Ishikawa (cell line): ENCODE measurements at regions not wholly inside any gene's neighbourhood (a gene's known extent, or its start where the extent isn't known, plus 50 kb on each side); places are given as distances from the start of the nearest gene placed in this dataset.

Source experiments
- CEBPB ChIP-seq: IDR thresholded peaks from 2 replicates; pipeline ENCODE4 v1.6.1; 2012
- CREB1 ChIP-seq: IDR thresholded peaks from 2 replicates; pipeline ENCODE4 v1.6.1; 2012; ENCODE audit warnings: low read depth
- EGR1 ChIP-seq: IDR thresholded peaks from 2 replicates; pipeline ENCODE4 v1.6.1; 2012
- EP300 ChIP-seq: IDR thresholded peaks from 2 replicates; pipeline ENCODE4 v1.6.1; 2012; ENCODE audit warnings: borderline replicate concordance
- FOXM1 ChIP-seq: IDR thresholded peaks from 2 replicates; pipeline ENCODE4 v1.6.1; 2012; ENCODE audit warnings: low read depth, borderline replicate concordance
- MAX ChIP-seq: IDR thresholded peaks from 2 replicates; pipeline ENCODE4 v1.6.1; 2012
- NFIC ChIP-seq: IDR thresholded peaks from 2 replicates; pipeline ENCODE4 v1.6.1; 2012
- RAD21 ChIP-seq: IDR thresholded peaks from 2 replicates; pipeline ENCODE4 v1.6.1; 2012; ENCODE audit warnings: low read depth
- REST ChIP-seq: IDR thresholded peaks from 2 replicates; pipeline ENCODE4 v1.6.1; 2012; ENCODE audit warnings: low read depth, mild to moderate bottlenecking
- TAF1 ChIP-seq: IDR thresholded peaks from 2 replicates; pipeline ENCODE4 v1.6.1; 2012; ENCODE audit warnings: low read depth, mild to moderate bottlenecking
- TCF12 ChIP-seq: IDR thresholded peaks from 2 replicates; pipeline ENCODE4 v1.6.1; 2012; ENCODE audit warnings: low read depth
- TEAD4 ChIP-seq: IDR thresholded peaks from 2 replicates; pipeline ENCODE4 v1.6.1; 2012
- YY1 ChIP-seq: IDR thresholded peaks from 2 replicates; pipeline ENCODE4 v1.6.1; 2012; ENCODE audit warnings: low read depth
- ZBTB7A ChIP-seq: IDR thresholded peaks from 2 replicates; pipeline ENCODE4 v1.6.1; 2012; ENCODE audit warnings: low read depth
- TF ChIP-seq, protein P1 (sequence below): IDR thresholded peaks from 2 replicates; pipeline ENCODE4 v1.6.1; 2012

DNA sequence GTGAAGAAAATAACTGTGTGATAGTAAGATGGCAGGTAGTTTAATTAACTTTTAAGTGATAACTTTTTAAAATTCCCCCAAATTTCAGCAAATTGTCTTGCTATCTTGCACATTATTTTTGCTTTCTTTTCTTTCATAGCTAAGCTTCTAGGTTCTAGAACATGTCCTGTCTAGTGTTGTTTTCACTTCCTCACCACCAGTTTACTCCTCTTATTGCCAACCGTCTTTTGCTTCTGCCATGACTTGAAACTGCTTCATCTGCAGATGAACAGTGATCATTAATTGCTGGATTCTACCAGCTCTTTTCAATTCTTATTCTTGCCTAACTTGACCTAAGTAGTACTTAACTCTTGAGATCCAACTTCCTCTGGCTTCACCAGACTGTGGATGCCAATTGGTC lies 137.8 kb downstream of the CENPW start:
- no peak for TF ChIP-seq FOXM1
- TF ChIP-seq EP300, result no peak
- TF ChIP-seq MAX, result no peak
- TF ChIP-seq REST, result no peak
- TF ChIP-seq, protein P1, sequence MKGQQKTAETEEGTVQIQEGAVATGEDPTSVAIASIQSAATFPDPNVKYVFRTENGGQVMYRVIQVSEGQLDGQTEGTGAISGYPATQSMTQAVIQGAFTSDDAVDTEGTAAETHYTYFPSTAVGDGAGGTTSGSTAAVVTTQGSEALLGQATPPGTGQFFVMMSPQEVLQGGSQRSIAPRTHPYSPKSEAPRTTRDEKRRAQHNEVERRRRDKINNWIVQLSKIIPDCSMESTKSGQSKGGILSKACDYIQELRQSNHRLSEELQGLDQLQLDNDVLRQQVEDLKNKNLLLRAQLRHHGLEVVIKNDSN, result no peak
- TF ChIP-seq TEAD4, result no peak
- TF ChIP-seq TAF1, result no peak
- TF ChIP-seq CREB1, result no peak
- TF ChIP-seq TCF12, result no peak
- no peak for TF ChIP-seq CEBPB
- TF ChIP-seq YY1, result no peak

- TF ChIP-seq MAX (no peak), RAD21 (no peak), NFIC (no peak), ZBTB7A (no peak), TAF1 (no peak), REST (no peak), TCF12 (no peak), FOXM1 (no peak)
Observed at GRCh38 chr6:126480268-126480667, 140.4 kb downstream of the CENPW start.

GRCh38 chr6:126481319-126481718 lies 141.4 kb downstream of the CENPW start:
- TF ChIP-seq MAX, result no peak
- TF ChIP-seq REST, result no peak
- no peak for TF ChIP-seq EP300
- no peak for TF ChIP-seq TAF1
- no peak for TF ChIP-seq TCF12
- no peak for TF ChIP-seq TEAD4
- no peak for TF ChIP-seq EGR1
- TF ChIP-seq ZBTB7A, result no peak
- TF ChIP-seq CREB1, result no peak
- no peak for TF ChIP-seq YY1
- TF ChIP-seq RAD21, result no peak

GRCh38 chr6:126504792-126505191 lies 164.9 kb downstream of the CENPW start:
- TF ChIP-seq REST (no peak), ZBTB7A (no peak), YY1 (no peak)
